K562 (cell line): ENCODE measurements at regions not wholly inside any gene's neighbourhood (a gene's known extent, or its start where the extent isn't known, plus 50 kb on each side); places are given as distances from the start of the nearest gene placed in this dataset.
A peak's percentile ranks its signal among the peaks of the same experiment; 100 is the strongest.

Source experiments
- CSDE1 ChIP-seq, 2 experiments: fragments of 450-650 bp; IDR thresholded peaks; 2 replicates each; pipeline ENCODE4 v1.6.1; 2016; ENCODE audit warnings: mild to moderate bottlenecking in 1 of 2
- ESRRB ChIP-seq: fragments of 250-450 bp; sonication (Bioruptor Pico); IDR thresholded peaks from 2 replicates; pipeline ENCODE4 v1.5.0; 2020; ENCODE audit warnings: mild to moderate bottlenecking, moderate library complexity, borderline replicate concordance
- FUS ChIP-seq: fragments of 200-400 bp; formaldehyde crosslinking; optimal IDR thresholded peaks from 2 replicates; pipeline ENCODE3; 2017; ENCODE audit warnings: low read depth, low read length
- HDAC1 ChIP-seq, 2 experiments: fragments of 450-650 bp; IDR thresholded peaks; 2 replicates each; pipeline ENCODE4 v1.6.1; 2016 to 2017; ENCODE audit warnings: inconsistent platforms in 1 of 2, mild to moderate bottlenecking in 1 of 2, moderate library complexity in 1 of 2
- HDAC3 ChIP-seq: fragments of 450-650 bp; IDR thresholded peaks from 2 replicates; pipeline ENCODE4 v1.6.1; 2018; ENCODE audit warnings: borderline replicate concordance, mild to moderate bottlenecking, moderate library complexity; ENCODE audit not compliant: partially characterized antibody
- HNRNPK ChIP-seq: fragments of 200-400 bp; formaldehyde crosslinking; IDR thresholded peaks from one replicate; pipeline ENCODE4 v1.6.1; 2018; ENCODE audit warnings: mild to moderate bottlenecking, low read depth, low read length; ENCODE audit not compliant: poor library complexity, severe bottlenecking
- KAT8 ChIP-seq: fragments of 450-650 bp; IDR thresholded peaks from 2 replicates; pipeline ENCODE4 v1.6.1; 2016; ENCODE audit warnings: low read depth, mild to moderate bottlenecking
- KDM5B ChIP-seq: fragments of 200-600 bp; sonication (generic); IDR thresholded peaks from 2 replicates; pipeline ENCODE4 v1.6.1; 2012; ENCODE audit warnings: low read depth, mild to moderate bottlenecking, moderate library complexity, low read length, control low read depth, inconsistent platforms; ENCODE audit not compliant: insufficient replicate concordance
- RUNX1 ChIP-seq: sonication (generic); IDR thresholded peaks from 2 replicates; pipeline ENCODE4 v1.6.1; 2016; ENCODE audit warnings: antibody characterized with exemption, low read depth
- ZNF696 ChIP-seq: fragments of 250-450 bp; sonication (Bioruptor Pico); conservative IDR thresholded peaks from 2 replicates; pipeline ENCODE4 v1.4.0; 2020; ENCODE audit warnings: mild to moderate bottlenecking, moderate library complexity
- TF ChIP-seq, protein P1 (sequence below): sonication (generic); formaldehyde crosslinking; IDR thresholded peaks from 2 replicates; pipeline ENCODE4 v1.8.0; 2023; ENCODE audit warnings: missing genetic modification reagents, mild to moderate bottlenecking, borderline replicate concordance
- TF ChIP-seq, protein P2 (sequence below): fragments of 250-450 bp; sonication (Bioruptor Pico); IDR thresholded peaks from 2 replicates; pipeline ENCODE4 v1.8.0; 2022; ENCODE audit warnings: moderate library complexity, mild to moderate bottlenecking, inconsistent platforms
- TF ChIP-seq, protein P3 (sequence below): fragments of 450-650 bp; IDR thresholded peaks from 2 replicates; pipeline ENCODE4 v1.6.1; 2016; ENCODE audit warnings: antibody characterized with exemption
- TF ChIP-seq, protein P4 (sequence below): fragments of 450-650 bp; IDR thresholded peaks from 2 replicates; pipeline ENCODE4 v1.6.1; 2016; ENCODE audit warnings: mild to moderate bottlenecking

DNA sequence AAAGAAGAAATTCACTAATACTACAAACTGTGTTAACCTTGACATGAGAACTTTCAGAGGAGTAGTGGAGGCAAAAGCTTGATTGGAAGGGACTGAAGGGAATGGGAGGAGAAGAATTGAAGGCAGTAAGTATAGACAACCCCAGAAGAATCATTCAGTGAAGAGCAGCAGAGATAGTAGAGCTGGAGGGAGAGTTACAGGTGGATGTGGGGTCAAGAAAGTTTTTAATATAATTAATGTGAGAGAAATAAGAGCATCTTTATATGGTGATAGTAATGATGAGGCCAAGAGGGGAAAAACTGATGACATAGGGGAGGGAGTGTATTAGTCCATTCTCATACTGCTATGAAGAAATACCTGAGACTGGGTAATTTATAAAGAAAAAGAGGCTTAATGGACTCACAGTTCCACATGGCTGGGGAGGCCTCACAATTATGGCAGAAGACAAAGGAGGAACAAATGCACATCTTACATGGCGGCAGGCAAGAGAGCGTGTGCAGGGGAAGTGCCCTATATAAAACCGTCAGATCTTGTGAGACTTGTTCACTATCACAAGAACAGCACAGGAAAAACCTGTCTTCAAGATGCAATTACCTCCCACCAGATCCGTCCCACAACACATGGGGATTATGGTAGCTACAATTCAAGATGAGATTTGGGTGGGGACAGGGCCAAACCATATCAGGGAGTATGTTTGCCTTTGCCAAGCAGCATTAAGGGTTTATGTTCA, 88.3 kb upstream of the PIK3CG start (continued):
- TF ChIP-seq, protein P1, sequence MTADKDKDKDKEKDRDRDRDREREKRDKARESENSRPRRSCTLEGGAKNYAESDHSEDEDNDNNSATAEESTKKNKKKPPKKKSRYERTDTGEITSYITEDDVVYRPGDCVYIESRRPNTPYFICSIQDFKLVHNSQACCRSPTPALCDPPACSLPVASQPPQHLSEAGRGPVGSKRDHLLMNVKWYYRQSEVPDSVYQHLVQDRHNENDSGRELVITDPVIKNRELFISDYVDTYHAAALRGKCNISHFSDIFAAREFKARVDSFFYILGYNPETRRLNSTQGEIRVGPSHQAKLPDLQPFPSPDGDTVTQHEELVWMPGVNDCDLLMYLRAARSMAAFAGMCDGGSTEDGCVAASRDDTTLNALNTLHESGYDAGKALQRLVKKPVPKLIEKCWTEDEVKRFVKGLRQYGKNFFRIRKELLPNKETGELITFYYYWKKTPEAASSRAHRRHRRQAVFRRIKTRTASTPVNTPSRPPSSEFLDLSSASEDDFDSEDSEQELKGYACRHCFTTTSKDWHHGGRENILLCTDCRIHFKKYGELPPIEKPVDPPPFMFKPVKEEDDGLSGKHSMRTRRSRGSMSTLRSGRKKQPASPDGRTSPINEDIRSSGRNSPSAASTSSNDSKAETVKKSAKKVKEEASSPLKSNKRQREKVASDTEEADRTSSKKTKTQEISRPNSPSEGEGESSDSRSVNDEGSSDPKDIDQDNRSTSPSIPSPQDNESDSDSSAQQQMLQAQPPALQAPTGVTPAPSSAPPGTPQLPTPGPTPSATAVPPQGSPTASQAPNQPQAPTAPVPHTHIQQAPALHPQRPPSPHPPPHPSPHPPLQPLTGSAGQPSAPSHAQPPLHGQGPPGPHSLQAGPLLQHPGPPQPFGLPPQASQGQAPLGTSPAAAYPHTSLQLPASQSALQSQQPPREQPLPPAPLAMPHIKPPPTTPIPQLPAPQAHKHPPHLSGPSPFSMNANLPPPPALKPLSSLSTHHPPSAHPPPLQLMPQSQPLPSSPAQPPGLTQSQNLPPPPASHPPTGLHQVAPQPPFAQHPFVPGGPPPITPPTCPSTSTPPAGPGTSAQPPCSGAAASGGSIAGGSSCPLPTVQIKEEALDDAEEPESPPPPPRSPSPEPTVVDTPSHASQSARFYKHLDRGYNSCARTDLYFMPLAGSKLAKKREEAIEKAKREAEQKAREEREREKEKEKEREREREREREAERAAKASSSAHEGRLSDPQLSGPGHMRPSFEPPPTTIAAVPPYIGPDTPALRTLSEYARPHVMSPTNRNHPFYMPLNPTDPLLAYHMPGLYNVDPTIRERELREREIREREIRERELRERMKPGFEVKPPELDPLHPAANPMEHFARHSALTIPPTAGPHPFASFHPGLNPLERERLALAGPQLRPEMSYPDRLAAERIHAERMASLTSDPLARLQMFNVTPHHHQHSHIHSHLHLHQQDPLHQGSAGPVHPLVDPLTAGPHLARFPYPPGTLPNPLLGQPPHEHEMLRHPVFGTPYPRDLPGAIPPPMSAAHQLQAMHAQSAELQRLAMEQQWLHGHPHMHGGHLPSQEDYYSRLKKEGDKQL (CRISPR knock-in tag), result no peak
- TF ChIP-seq, protein P2, sequence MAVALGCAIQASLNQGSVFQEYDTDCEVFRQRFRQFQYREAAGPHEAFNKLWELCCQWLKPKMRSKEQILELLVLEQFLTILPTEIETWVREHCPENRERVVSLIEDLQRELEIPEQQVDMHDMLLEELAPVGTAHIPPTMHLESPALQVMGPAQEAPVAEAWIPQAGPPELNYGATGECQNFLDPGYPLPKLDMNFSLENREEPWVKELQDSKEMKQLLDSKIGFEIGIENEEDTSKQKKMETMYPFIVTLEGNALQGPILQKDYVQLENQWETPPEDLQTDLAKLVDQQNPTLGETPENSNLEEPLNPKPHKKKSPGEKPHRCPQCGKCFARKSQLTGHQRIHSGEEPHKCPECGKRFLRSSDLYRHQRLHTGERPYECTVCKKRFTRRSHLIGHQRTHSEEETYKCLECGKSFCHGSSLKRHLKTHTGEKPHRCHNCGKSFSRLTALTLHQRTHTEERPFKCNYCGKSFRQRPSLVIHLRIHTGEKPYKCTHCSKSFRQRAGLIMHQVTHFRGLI (CRISPR knock-in tag), result no peak
- TF ChIP-seq CSDE1 (IDR thresholded peaks at IDR 0.05) (peak in 1 of 2 experiments; percentile 29; a peak in 1 of 4 replicates), RUNX1 (no peak), HNRNPK (no peak), HDAC3 (peak; percentile 11), ZNF696 (no peak), KDM5B (no peak), FUS (no peak), ESRRB (CRISPR knock-in tag) (no peak), HDAC1 (IDR thresholded peaks at IDR 0.05) (peak in 1 of 2 experiments; percentile 11; a peak in 1 of 4 replicates), KAT8 (0 out of 2 replicates have a peak, but pooled peaks have one; percentile 32)
- TF ChIP-seq, protein P3, sequence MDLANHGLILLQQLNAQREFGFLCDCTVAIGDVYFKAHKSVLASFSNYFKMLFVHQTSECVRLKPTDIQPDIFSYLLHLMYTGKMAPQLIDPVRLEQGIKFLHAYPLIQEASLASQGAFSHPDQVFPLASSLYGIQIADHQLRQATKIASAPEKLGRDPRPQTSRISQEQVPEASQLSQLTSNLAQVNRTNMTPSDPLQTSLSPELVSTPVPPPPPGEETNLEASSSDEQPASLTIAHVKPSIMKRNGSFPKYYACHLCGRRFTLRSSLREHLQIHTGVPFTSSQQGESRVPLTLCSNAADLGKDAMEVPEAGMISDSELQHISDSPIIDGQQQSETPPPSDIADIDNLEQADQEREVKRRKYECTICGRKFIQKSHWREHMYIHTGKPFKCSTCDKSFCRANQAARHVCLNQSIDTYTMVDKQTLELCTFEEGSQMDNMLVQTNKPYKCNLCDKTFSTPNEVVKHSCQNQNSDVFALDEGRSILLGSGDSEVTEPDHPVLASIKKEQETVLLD, result no peak
- TF ChIP-seq, protein P4, sequence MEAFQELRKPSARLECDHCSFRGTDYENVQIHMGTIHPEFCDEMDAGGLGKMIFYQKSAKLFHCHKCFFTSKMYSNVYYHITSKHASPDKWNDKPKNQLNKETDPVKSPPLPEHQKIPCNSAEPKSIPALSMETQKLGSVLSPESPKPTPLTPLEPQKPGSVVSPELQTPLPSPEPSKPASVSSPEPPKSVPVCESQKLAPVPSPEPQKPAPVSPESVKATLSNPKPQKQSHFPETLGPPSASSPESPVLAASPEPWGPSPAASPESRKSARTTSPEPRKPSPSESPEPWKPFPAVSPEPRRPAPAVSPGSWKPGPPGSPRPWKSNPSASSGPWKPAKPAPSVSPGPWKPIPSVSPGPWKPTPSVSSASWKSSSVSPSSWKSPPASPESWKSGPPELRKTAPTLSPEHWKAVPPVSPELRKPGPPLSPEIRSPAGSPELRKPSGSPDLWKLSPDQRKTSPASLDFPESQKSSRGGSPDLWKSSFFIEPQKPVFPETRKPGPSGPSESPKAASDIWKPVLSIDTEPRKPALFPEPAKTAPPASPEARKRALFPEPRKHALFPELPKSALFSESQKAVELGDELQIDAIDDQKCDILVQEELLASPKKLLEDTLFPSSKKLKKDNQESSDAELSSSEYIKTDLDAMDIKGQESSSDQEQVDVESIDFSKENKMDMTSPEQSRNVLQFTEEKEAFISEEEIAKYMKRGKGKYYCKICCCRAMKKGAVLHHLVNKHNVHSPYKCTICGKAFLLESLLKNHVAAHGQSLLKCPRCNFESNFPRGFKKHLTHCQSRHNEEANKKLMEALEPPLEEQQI, result peak; percentile 96
